GM23248 (cell line): ENCODE measurements at regions not wholly inside any gene's neighbourhood (a gene's known extent, or its start where the extent isn't known, plus 50 kb on each side); places are given as distances from the start of the nearest gene placed in this dataset.
"Not testable (repeated sequence)": the region's sequence is repeated elsewhere in the genome, so short reads cannot be mapped to it uniquely, and the experiment has no call there.

Experiments used
- EZH2 ChIP-seq: fragments of 200-600 bp; sonication (generic); IDR thresholded peaks from 2 replicates; pipeline ENCODE4 v1.6.1; 2018; ENCODE audit warnings: antibody characterized with exemption, mild to moderate bottlenecking; ENCODE audit not compliant: insufficient read depth, poor library complexity, severe bottlenecking
- EZH2phosphoT487 ChIP-seq: fragments of 200-600 bp; sonication (generic); IDR thresholded peaks from 2 replicates; pipeline ENCODE4 v1.6.1; 2018; ENCODE audit warnings: antibody characterized with exemption, moderate library complexity, mild to moderate bottlenecking, low read depth; ENCODE audit not compliant: insufficient read depth

- TF ChIP-seq EZH2, EZH2phosphoT487: not testable (repeated sequence)
Observed at GRCh38 chr11:95410707-95411106, 179.7 kb upstream of the SESN3 start.
